Umbilical cord (tissue), 1 donor: ENCODE measurements at regions not wholly inside any gene's neighbourhood (a gene's known extent, or its start where the extent isn't known, plus 50 kb on each side); places are given as distances from the start of the nearest gene placed in this dataset.

Source experiments
- DNase-seq: peaks from one replicate; pipeline ENCODE4 v3.0.0-alpha.2; 2015; ENCODE audit warnings: low spot score

- no peak for DNase-seq
These were observed 417.9 kb downstream of the CD109 start for GRCh38 chr6:74113901-74114300.

- DNase-seq, result no peak
These were observed 407.4 kb downstream of the CD109 start for GRCh38 chr6:74103417-74103816.

DNA sequence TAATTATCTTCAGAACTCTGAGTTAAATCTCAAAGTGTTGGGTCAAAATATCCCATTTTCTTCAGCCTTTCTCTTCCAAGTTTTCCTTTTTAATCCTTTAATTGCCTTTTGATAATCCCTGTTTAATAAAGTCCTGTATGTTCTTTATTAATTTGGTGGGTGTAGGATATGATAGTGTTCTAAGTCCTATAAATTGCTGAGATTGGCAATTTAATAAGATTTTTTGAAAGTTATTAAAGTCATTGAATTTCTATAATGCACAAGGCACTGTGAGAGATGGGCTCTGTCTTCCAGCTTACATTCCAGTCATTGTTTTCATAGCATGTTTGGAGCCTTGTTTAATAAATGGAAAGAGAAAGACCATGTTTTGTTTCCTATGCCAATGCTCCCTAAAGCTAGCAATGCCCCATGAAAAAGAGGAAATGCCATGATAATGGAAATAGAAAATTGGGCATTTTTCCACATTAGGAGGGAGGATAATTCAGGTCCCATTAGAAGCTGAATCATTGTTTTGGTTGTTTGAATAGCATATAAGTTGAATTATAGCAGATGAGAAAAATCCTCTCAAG, 404.8 kb downstream of the CD109 start:
- no peak for DNase-seq

- DNase-seq, result no peak
These were observed 400.3 kb downstream of the CD109 start for GRCh38 chr6:74096329-74096728.

DNA sequence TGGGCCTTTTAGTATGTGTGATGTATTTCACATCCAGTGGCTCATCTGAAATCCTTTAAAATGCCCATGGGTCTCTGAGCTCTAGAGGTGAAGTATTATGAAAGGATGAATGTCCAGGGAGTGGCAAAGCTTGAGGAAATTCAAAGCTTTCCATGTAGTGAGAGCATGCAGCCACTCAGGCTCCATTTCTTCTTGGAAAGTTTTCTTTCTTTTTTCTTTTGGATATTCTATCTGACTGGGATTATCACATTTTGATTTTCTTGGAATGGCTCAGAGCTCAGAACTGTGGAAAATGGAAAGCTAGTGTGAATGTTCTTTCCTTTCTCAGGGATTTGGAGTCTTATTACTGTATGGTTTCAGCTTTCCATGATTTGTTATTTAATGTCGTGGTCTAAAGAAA, 397.4 kb downstream of the CD109 start:
- DNase-seq, result no peak

GRCh38 chr6:74091794-74092157, 395.8 kb downstream of the CD109 start:
- DNase-seq, result no peak

DNA sequence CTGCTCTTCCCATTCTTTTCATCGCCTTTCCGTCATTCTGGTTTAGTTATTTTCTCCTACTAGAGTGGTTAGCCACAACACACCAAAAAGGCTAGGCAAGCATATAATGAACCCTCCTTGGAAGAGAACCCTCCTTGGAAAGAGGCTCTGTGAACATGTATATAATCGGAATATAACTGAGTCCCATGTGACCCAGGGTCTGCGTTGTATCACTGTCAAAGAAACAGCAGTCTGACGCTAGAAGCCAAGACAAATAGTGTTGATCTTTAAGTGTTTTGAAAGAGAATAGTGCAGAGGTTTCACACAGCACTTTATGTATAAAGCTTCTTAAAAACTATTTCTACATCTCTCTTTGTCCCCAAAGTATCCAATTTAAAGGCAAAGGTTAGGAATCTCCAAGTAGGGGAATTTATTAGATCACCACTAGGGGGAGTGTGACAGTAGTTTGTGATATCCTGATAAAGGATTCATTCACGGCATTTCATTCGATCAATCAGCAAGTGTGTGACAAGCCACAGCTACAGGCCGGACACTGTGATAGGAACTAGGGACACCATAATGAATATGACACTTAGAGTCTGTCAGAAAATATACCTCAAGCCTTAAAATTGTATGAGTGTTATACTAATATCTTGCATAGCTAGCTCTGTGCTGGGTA, 395.3 kb downstream of the CD109 start:
- peak; percentile 14 for DNase-seq

DNA sequence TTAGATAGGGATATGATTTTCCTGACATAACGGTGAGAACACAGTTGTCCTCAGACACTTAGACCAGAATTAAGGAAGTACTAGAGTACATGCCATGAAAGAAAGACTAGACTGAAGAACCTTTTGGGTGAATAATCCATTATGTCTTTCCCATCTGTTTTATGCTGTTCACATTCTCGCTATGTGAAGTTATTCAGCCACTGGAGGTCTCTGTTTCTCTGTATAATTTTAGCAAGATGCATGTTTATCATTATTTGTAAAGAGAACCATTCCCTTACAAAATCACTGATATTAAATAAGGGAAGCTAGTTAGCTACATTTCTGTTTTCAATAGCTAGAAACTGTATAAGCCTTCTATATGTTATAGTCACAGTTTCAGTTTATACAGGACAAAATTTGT, 391.9 kb downstream of the CD109 start:
- DNase-seq, result peak; percentile 57

GRCh38 chr6:74075896-74076295, 379.9 kb downstream of the CD109 start:
- no peak for DNase-seq

- DNase-seq, result peak; percentile 35
These were observed 379.3 kb downstream of the CD109 start for GRCh38 chr6:74075323-74075722.

DNA sequence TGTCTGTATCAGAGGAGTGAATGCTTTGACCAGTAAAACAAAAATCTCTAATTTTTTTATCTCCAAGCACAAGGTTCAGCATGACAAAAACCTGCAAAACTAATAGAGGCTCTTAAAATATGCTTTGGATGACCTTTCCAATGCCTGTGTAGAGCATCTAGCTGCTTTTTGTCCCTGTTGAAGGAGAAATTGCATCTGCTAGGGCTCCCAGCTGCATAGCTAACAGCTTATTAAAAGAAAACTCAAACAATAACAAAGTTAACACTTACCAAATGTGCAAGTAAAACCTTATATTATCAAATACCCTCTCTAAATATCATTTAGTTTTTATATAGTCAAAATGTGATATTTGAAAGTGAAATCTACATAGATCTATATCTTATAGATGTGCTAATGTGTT, 378.6 kb downstream of the CD109 start:
- no peak for DNase-seq

GRCh38 chr6:74073999-74074398, 378.0 kb downstream of the CD109 start:
- DNase-seq, result no peak

DNA sequence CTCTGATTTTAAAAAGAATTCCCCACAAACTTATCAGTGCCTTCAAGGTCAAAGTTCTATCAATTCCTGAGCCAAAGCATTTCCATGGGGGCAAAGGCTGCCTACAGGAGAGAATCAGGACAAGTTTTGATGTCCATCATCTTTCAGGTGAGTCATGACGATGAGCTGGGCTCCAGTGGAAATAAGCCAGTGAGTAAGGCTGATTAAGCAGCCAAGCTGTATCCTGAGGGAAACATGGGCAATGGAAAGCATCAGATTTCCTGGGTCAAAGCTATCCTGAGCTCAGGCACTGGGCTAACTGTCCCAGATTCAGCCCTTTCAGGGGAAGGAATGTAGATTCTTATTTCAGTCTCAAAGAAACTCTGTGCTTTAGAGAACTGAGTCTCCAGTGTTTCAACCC, 377.4 kb downstream of the CD109 start:
- peak; percentile 21 for DNase-seq

- DNase-seq, result peak; percentile 40
These were observed 375.2 kb downstream of the CD109 start for GRCh38 chr6:74071214-74071613.

DNA sequence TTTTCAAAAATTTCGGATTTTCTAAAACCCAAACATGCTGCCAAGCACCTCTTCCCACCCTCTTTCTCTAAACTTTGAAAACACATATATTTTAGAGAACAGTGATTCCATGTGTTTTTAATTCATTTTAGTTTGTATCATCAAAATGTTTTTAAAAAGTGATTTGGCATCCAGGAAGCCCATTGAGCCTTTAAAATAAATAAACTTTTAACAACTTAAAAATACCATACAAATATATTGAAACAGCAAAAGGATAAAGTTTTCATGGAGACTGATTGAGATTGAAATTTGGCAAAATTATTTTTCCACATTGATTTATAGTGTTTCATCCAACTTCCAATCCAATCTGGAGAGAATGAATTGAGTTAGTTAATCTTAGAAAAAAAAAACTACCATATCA, 374.7 kb downstream of the CD109 start:
- DNase-seq, result no peak

GRCh38 chr6:74070091-74070490, 374.1 kb downstream of the CD109 start:
- no peak for DNase-seq

DNA sequence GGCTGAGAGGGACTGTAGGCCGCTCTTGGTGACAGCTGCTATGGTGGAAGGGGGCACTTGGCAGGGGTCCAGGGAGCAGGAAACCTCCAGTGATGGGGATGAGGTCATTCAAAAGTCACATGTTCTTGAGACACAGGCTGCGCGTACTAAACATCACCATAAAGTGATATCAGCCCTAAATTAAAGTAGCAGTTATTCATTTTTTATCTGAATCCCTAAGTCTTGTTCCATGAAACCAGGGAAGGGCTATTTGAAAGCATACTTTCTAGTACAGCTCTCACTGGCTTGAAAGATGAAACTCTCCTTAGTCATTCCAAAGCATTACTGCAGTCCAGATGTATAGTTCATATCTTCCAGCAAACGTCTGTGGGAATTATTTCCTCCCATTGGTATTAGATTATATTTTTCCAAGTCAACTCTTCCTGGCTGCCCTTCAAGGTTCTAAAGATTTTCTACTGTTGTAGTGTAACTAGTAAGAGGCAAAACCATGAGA, 373.1 kb downstream of the CD109 start:
- DNase-seq, result peak; percentile 89

DNA sequence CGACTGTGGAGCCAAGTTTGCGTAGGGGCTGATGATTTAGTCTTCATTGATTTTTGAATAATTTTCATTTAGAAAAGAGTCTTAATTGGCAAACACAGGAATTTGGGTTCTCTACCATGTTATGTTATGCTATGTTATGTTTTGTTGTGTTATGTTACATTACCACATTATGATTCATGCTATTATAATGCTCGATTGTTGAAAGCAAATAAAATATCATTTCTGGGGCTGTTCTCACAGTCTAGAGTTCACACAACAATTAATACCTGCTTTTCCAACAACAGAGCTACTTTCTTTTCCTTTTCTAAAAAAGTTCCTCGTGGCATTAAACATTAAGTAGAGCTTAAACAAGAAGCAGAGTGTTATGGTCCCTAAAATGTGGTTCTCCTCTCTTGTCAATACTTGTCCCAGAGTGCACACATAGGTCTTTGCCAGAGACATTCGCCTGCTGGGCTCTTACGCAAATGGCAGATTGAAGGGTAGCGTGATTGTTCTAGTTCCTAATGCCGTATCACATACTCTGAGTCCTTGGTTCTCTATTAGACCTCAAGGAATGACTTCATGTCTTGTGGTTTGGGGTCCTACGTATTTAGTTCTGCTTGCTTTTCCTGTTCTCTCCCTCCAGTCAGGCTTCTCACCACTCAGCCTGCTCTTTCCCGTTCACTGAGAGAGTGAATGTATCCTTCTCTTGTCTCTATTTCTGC, 370.3 kb downstream of the CD109 start:
- DNase-seq, result no peak

- DNase-seq, result no peak
These were observed 369.7 kb downstream of the CD109 start for GRCh38 chr6:74065705-74066104.

DNA sequence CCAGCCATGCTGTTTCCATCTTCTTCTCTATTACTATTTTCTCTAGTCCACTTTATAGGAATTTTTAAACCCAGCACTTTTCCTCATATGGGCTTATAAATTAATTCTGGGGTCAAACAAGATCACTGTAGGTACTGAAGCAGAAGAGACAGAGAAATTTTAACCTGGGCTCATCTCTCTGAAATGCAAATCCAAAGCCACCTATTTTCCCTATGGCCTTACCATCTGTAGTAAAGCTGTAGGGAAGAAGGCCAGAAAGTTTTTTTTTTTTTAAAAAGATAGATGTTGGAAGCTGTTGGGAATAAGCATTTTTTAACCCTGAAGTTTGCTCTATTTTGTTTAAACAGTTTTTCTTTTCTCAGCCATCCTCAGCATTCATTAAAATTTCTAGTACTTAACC, 367.4 kb downstream of the CD109 start:
- no peak for DNase-seq

DNA sequence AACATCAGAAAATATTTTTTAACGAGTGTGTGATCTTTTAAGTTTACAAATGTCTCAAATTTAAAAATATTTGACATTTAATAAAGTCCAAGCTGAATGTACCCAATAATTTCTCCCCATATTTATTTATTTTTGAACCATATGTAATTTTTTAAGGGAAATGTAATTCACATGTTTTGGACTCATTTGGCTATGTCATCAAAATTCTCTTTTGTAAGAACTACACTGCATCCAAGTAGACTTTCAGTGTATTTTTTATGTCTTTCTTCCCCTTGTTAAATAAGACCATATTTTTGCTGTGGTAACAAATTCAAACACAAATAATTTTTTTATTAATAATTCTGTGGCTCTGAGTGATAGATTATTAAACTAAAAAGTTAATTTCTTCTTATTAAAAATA, 365.2 kb downstream of the CD109 start:
- DNase-seq, result no peak

DNA sequence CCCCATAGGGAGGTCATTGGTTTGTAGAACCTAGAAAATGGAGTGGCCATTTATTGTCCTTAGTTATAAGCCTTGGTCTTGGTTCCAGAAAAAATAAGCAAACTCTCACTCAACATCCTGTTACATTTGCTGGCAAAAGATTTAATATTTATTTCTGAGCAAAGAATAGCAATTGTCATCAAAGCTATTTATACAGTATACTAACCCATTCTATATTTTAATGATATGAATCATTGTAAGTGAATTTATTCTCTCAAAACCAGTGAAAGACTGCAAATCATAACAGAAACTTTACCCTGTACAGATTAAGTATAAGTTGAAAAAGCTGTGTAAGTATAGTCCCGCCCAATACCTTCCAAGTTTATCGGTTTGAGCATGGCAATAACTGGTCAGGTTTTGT, 364.4 kb downstream of the CD109 start:
- no peak for DNase-seq

- DNase-seq, result no peak
These were observed 362.6 kb downstream of the CD109 start for GRCh38 chr6:74058606-74059005.
